ENCODE measurements at regions not wholly inside any gene's neighbourhood (a gene's known extent, or its start where the extent isn't known, plus 50 kb on each side); places are given as distances from the start of the nearest gene placed in this dataset.

GRCh38 chr10:130741901-130742855, 569.3 kb downstream of the TCERG1L start:
- TF ChIP-seq CTCF (IDR thresholded peaks at IDR 0.05; ENCODE audit: insufficient read depth, low read length) (no peak), SPI1 (IDR thresholded peaks at IDR 0.05; ENCODE audit: borderline replicate concordance, low read depth) (no peak), REST (IDR thresholded peaks at IDR 0.05; ENCODE audit: insufficient replicate concordance, low read depth) (no peak), POLR2AphosphoS5 (IDR thresholded peaks at IDR 0.05; ENCODE audit: low read depth) (no peak), GABPA (IDR thresholded peaks at IDR 0.05; ENCODE audit: low read depth) (no peak)
- DNase-seq (ENCODE audit: low read depth in 1 of 2, low spot score in 1 of 2), result no peak
- Histone ChIP-seq H3K4me3 (replicated peaks; ENCODE audit: insufficient read depth, low read length) (no peak overlapping the region), H3K27me3 (ENCODE audit: insufficient read depth, poor library complexity, severe bottlenecking) (no peaks in the 10 kb centered on the region), H3K27ac (replicated peaks) (no peak overlapping the region)

- TF ChIP-seq CTCF (IDR thresholded peaks at IDR 0.05; ENCODE audit: insufficient read depth, low read length) (no peak), SPI1 (IDR thresholded peaks at IDR 0.05; ENCODE audit: borderline replicate concordance, low read depth) (no peak), POLR2AphosphoS5 (IDR thresholded peaks at IDR 0.05; ENCODE audit: low read depth) (no peak), REST (IDR thresholded peaks at IDR 0.05; ENCODE audit: insufficient replicate concordance, low read depth) (no peak), GABPA (IDR thresholded peaks at IDR 0.05; ENCODE audit: low read depth) (no peak)
- no peak overlapping the region for H3K4me3 ChIP-seq (replicated peaks; ENCODE audit: insufficient read depth, low read length)
- H3K27me3 ChIP-seq (ENCODE audit: insufficient read depth, poor library complexity, severe bottlenecking), result no peaks in the 10 kb centered on the region
- no peak overlapping the region for H3K27ac ChIP-seq (replicated peaks)
- DNase-seq (ENCODE audit: low read depth in 1 of 2, low spot score in 1 of 2), result no peak
These were observed 568.4 kb downstream of the TCERG1L start for GRCh38 chr10:130742941-130743675.

GRCh38 chr10:130743751-130744271, 567.7 kb downstream of the TCERG1L start:
- no peak for DNase-seq (ENCODE audit: low read depth in 1 of 2, low spot score in 1 of 2)
- Histone ChIP-seq H3K4me3 (replicated peaks; ENCODE audit: insufficient read depth, low read length) (no peak overlapping the region), H3K27me3 (ENCODE audit: insufficient read depth, poor library complexity, severe bottlenecking) (no peaks in the 10 kb centered on the region), H3K27ac (replicated peaks) (no peak overlapping the region)
- TF ChIP-seq SPI1 (IDR thresholded peaks at IDR 0.05; ENCODE audit: borderline replicate concordance, low read depth) (no peak), GABPA (IDR thresholded peaks at IDR 0.05; ENCODE audit: low read depth) (no peak), REST (IDR thresholded peaks at IDR 0.05; ENCODE audit: insufficient replicate concordance, low read depth) (no peak), POLR2AphosphoS5 (IDR thresholded peaks at IDR 0.05; ENCODE audit: low read depth) (no peak), CTCF (IDR thresholded peaks at IDR 0.05; ENCODE audit: insufficient read depth, low read length) (no peak)
